ENCODE measurements at regions not wholly inside any gene's neighbourhood (a gene's known extent, or its start where the extent isn't known, plus 50 kb on each side); places are given as distances from the start of the nearest gene placed in this dataset.
A peak's percentile ranks its signal among the peaks of the same experiment; 100 is the strongest.
"Not testable (repeated sequence)": the region's sequence is repeated elsewhere in the genome, so short reads cannot be mapped to it uniquely, and the experiment has no call there.

DNA sequence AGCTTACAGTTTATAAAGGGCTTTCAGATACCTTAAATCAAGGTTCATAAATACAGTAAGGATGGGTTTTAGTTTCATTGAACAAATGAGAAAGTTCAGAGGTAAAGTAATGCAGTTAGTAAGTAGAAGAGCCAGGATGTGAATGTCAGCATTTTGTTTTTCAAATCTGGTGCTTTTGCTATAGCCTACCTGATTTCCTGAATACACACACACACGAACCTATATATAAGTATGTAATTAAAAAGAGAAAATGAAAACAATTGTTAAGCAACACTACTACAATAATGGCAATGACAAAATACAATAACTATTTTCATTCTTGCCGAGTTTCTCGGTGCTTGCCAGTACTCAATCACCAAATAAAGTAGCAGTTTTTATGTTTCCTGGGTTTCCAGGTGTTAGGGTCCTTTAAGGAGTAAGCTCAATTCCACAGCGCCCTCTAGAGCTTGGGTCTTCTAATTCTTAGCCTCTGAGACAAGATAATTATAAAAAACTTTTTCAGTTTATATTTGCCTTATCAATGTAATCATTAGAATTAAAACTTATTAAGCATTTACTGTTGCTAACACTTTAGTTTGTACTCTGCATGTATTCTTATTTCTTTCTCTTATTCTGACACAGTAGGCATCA, 512.9 kb upstream of the ACVR2A start:
- peak in 1 of 4 donors; percentile 1 for DNase-seq (ENCODE audit: low read depth in 4 of 4, low spot score in 3 of 4)

DNA sequence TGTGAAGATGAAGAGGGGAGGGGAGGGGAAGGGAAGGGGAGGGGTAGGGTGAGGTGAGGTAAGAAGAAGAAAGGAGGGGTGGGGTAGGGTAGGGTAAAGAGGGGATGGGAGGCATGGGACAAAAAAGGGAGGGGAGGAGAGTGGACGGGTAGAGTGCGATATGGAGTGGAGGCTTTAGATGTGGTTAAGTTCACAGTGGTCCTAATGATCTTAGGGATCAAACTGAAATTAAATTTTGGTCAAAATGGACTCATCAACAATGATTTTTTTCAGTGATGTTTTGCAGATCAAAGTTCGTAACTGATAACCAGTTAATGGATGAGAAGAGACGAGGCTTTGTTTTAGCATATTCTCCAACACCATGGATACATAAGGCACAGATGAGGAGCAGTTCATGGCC, 513.9 kb upstream of the ACVR2A start:
- no peak for DNase-seq (ENCODE audit: low read depth in 4 of 4, low spot score in 3 of 4)

DNA sequence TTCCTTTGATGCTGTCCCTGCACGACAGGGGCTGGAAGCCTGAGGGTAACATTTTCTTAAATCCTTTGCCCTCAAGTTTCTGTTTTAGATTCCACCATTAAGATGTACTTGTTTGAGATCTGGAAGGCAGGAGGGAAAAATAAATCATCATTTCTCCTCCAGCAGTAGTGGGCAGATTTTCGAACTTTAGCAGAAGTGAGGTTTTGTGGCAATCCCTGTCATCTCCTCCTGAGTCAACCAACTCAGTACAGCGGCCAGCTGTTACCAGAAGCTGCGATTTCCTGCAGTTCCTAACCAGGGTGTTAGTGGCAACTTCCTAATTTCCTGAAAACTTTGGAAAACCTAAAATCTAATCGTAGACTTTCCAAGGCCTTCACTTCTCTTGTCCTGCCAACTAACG, 517.2 kb upstream of the ACVR2A start:
- no peak for DNase-seq (ENCODE audit: low read depth in 4 of 4, low spot score in 3 of 4)

DNA sequence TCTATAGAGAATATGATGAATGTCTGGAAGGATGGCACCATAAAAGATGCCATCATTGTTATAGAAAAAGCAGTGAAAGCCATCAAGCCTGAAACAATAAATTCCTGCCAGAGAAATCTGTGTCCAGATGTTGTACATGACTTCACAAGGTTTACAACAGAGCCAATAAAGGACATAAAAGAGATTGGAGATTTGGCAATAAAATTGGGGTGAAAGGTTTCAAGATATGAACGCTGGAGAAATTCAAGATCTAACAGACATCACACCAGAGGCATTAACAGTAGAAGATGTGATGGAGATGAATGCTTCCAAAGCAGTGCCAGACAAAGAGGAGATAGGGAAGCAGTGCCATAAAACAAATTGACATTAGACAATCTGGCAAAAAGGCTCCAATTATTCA, 518.8 kb upstream of the ACVR2A start:
- no peak for DNase-seq (ENCODE audit: low read depth in 4 of 4, low spot score in 3 of 4)

DNA sequence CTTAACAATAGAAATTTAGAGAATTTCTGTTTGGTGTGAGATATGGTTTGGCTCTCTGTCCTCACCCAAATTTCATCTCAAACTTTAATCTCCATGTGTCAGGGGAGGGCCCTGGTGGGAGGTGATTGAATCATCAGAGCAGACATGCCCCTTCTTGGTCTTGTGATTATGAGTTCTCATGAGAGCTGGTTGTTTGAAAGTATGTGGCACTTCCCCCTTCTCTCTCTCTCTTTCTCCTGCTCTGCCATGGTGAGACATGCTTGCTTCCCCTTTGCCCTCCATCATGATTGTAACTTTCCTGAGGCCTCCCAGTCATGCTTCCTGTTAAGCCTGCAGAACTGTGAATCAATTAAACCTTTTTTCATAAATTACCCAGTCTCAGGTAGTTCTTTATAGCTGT, 524.7 kb upstream of the ACVR2A start:
- DNase-seq (ENCODE audit: low read depth in 4 of 4, low spot score in 3 of 4): no peak

DNA sequence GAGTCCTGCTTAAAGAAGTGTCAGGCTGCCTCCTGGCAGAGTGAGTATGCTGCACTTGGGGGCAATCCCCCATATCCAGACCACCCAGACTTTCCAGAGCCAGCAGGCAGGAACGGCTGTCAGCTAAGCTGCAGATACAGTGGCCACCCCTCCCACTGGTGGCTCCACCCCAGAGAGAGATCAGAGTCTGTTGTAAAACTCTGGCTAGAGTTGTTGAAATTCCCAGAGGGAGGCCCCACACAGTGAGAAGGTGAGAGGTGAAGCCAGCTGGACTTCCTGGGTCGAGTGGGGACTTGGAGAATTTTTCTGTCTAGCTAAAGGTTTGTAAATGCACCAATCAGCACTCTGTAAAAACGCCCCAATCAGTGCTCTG, 533.8 kb upstream of the ACVR2A start:
- no peak for DNase-seq (ENCODE audit: low read depth in 4 of 4, low spot score in 3 of 4)

DNA sequence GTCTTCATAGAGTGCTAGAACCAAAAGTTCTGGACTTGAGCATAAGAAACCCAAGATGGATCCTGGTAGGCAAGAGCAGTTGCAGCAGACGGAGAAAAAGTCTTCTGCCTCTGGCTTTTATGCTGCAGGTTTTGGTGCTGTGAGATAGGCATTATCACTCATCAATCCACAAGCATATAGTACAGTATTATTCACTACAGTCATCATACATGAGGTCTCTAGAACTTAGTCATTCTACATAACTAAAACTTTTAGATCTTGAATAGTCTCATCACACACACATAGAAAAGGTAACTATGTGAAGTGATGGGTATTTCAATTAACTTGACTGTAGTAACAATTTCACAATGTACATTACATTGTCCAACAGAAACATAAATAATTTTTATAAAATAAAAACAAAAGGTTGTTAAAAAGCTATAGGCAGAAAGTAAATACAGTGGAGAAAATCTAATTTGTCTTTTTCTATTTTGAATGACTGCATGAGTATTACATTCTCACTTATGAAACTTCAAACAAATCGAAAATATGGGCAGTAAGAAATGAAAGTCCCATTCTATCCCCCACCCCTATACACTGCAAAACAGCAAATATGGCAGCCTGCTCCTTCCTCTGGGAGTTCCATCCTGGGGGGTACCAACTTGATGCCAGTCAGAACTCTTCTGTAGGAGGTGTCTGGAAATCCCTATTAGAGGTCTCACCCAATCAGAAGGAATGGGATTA, 534.3 kb upstream of the ACVR2A start:
- no peak for DNase-seq (ENCODE audit: low read depth in 4 of 4, low spot score in 3 of 4)

DNA sequence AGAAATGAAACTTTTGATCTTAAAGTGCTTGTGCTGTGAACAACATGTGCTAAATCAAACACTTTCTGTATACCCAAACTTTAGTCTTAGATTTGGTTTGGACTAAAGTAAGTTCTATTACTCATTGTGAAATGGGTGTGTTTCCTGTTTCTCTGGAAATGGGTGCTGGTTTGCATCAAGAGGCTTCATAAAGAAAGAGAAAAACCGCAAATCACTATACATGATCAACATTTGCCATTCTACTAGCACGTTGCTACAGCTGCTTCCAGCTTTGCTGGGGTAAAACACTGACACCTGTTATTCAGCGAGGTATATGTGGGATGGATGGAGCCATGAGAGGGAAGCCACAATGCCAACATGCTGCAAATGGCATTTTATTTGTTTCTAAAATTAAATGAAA, 547.0 kb upstream of the ACVR2A start:
- DNase-seq (ENCODE audit: low read depth in 4 of 4, low spot score in 3 of 4): no peak

DNA sequence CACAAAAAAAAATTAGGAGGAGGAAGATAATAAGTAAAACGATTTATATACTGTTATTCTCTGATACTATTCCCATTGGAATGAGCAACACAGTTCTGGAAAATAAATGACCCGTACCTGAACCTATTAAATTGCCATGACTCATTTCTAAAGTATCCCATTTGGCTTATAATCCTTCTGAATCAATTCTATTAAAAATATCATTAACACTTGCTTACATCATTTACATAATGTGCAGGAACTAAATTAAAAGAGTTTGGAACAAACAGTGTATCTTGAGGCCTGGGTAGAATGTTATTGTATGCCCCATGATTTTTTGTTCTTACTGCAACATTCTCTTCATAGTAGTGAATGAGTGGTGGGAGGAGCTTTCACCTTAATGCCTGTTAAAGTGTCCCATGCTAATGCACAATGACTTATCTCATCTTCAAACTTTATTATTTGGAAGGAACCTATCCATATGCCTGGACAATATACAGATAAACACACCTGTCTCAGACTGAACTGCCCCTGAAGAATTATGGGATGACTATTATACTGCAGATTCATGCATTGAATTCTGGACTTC, 549.9 kb upstream of the ACVR2A start:
- no peak for DNase-seq (ENCODE audit: low read depth in 4 of 4, low spot score in 3 of 4)

DNA sequence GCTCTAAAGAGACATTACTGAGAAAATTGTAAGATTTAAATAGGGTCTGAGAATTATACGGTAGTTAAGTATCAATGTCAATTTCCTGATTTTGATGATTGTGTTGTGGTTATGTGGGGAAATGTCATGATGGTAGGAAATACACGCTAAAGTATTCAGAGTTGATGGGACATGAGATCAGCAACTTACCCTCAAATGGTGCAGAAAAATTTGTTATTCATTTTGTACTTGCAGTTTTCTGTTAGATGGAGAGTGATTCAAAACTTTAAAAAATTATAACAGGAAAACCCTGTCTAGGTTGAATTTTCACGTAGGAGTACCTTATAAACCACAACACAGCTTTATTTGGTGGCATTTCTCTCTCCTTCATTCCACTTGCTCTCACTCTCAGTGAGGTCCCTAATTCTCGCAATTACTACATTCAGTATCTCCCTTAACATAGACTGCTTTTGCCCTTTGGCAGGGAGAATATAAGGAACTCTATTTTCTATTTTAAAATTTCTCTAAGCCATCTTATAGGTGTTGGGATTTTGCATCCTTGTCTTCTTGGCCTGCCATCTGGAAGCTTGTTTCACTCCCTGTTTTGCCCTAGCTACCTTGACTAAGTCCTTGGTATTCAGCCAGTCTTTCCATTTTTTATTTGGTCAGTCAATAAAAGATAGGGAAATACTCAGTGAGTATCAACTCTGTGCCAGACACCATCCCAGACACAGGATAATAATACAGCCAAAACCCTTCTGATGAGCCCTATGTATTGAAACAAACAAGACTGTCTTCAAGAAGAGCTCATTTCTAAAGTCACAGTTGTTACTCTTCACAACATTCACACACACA, 550.6 kb upstream of the ACVR2A start:
- DNase-seq (ENCODE audit: low read depth in 4 of 4, low spot score in 3 of 4): no peak

DNA sequence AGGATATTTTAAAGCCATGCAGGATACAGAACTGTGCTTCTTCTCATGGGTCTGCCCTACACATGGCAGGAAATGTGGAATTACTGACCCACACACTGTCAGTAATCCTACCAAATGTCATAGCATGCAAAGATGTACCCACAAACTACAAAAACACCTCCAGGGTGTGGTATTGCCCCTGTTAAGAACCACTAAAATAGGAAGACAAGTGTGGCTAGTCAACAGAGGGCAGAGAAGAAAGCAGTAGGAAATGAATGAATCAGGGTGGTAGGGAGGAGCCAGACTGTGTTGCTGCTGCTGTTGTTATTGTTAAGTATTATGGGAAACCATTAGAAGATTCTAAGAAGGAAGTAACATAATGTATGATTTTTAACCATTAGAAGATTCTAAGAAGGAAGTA, 556.7 kb upstream of the ACVR2A start:
- no peak for DNase-seq (ENCODE audit: low read depth in 4 of 4, low spot score in 3 of 4)

DNA sequence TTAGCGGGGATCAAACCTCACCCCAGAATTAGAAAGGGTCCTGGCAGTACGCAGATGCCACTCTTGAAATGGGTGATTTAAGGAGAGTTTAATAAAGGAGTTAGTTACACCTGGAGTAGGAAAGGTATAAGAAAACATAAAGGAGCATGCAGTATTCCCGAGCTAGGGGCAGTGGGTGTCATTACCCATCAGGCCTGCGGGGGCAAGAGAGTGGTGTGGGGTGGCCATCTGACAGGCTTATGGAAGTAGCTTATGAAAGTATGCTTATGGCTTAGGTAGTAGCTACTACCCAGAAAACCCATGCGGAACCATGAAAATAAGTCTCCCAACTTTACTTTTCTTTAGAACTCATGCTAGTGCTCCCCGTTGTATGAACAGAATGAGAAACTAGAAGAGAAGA, 568.9 kb upstream of the ACVR2A start:
- no peak for DNase-seq (ENCODE audit: low read depth in 4 of 4, low spot score in 3 of 4)

DNA sequence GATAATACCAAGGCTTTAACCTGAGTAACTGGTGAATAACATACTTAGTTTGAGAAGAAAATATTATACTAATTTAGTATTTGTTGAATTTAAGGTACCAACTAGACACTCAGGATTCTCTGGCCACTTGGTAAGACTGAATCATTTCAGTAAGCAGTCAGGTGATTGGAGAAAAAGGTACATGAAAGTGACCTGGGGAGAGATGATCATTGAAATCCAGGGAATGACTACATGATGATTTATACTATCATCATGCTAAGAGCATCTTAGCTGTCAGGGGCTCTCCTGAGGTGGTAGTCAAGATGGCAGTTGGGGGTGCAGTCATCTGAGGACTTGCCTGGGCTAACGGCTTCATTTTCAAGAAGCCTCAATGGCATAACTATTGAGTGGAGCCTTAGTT, 571.2 kb upstream of the ACVR2A start:
- no peak for DNase-seq (ENCODE audit: low read depth in 4 of 4, low spot score in 3 of 4)

DNA sequence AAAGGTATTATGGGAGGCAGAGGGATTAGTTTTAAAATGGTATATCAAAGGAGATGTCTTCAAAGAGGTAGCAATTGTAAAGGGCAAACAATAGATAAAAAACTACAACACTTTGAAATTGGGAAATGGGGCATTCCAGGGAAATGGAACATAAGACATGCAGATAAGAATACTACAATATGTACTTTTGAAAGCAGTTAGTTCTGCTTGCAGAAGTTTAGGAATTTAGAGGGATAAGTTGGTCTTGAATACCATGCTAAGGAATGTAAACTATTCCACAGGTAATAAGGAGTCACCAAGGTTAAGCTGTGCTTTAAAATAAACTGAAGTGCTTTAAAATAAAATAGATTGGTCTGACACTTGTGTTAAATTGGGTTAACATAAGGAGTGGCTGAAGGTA, 571.7 kb upstream of the ACVR2A start:
- DNase-seq (ENCODE audit: low read depth in 4 of 4, low spot score in 3 of 4): no peak

DNA sequence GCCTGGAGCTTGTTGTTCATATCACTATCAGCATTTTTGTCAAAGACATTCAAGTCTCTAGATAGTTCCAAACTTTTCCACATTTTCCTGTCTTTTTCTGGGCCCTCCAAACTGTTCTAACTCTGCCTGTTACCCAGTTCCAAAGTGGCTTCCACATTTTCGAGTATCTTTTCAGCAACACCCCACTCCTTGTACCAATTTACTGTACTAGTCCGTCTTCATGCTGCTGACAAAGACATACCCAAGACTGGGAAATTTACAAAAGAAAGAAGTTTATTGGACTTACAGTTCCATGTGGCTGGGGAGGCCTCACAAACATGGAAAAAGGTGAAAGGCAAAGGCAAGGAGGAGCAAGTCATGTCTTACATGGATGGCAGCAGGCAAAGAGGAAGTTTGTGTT, 575.2 kb upstream of the ACVR2A start:
- DNase-seq (ENCODE audit: low read depth in 4 of 4, low spot score in 3 of 4): not testable (repeated sequence)

DNA sequence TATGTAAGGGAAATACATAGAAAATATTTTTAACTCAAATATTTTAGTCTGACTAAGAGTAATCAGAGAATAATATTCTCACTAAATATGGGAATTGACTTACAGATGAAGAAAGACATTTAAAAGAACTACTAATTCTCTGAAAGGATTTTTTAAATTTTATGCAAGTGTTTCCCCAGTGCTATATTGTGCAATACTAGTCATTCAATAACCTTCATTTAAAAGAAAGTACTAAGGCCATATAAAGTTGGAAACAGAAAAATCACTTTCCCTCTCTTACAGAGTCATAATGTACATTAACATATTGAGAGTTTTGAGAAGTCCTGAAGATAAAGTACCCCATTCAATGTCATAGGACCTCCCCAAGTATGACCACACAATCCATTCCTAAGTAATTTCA, 584.6 kb upstream of the ACVR2A start:
- DNase-seq (ENCODE audit: low read depth in 4 of 4, low spot score in 3 of 4): no peak

DNA sequence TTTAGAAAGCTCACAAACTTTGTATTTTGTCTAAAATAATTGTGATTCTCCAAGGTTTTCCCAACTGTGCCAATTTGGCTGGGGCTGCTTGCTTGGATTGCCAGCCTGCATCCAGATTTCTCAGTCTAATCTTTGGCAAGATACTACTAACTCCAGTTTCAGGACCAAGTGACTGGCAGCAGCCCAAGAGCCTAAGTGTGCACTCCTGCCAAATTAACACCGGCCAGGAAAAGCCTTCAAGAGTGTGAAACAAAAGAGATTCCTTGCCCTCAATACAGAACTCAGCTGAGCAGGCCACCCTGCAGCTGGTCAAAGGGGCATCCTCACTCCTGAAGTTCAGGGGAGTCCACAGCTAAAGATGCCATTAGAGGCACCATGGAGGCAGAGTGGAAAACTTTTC, 589.0 kb upstream of the ACVR2A start:
- no peak for DNase-seq (ENCODE audit: low read depth in 4 of 4, low spot score in 3 of 4)

DNA sequence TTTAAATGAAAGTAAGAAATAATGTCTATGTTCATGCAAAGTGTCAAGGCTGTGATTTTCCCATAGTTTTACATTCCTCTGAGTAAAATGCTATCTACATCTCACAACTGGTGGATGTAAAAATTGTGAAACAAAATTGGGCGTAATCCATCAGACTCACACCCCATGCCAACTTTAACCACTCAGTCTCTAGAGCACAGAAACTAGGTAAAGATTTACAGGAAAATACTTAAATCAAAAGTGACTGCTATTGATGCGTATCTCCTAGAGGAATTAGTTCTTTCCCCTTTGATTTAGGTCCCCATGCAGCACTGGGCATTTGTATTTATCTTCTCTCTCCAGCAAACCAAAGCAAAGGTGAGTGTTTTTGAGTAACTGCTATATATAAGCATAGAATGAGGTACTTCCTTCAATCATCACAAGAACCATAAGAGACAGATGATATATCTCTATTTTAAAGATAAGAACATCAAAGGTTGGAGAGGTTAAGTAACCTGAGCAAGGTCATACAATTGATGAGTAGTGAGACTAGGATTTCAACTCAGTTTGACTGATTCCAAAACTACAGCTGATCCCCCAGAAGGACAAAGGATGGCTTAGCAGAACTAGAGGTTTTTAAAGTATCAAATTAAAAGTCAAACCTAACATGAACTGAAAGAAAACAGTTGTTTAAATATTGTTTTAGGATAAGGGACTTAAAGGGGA, 594.0 kb upstream of the ACVR2A start:
- DNase-seq (ENCODE audit: low read depth in 4 of 4, low spot score in 3 of 4): no peak

DNA sequence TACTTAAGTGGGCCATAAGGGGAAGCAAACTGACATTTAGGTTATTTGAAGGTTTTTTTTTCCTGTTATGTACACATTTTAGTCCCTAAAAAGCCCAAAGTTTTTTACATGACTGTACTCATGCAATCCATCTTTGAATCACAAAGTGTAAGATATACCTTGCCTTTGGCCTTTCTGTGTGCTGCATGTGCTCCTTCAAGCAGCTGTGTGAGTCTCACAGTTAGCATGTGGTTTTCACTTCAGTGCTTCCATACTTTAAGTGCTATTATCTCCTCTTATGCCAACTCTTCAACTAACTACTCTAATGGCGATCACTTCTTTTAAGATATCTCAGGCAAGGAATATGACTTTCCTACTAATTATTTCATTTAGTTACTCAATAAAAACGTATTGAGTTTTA, 597.1 kb upstream of the ACVR2A start:
- no peak for DNase-seq (ENCODE audit: low read depth in 4 of 4, low spot score in 3 of 4)

DNA sequence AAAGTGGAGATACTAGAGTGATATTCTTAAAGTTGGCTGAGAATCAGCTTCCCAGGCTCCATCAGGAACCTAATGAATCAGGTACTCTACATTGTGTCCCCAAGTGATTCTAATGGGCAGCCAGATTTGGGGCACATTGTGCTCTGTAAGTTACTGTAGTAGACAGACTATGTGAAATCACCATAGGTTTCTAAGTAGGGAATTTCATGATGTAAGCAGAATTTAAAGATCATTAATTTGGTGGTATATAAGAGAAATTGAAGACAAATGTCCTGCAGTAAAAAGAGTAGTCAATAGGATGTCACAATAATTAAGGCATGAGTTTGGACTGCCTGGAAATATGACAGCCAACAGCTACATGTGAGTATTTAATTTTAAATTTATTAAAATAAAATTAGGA, 602.4 kb upstream of the ACVR2A start:
- no peak for DNase-seq (ENCODE audit: low read depth in 4 of 4, low spot score in 3 of 4)

DNA sequence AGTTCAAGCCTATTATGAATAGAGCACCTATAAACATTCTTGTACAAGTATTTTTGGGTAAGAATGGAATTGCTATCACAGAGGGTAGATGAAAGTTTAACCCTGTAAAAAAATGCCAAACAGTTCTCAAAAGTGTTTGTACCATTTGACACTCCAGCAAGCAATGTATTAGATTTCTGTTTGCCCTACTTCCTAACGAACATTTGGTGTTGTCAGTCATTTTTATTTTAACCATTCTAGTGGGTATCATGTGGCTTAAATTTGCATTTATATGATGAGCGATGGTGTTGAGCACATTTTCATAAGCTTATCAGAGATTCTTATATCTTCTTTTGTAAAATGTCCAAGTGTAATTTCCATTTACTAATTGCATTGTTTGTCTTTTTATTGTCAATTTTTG, 608.2 kb upstream of the ACVR2A start:
- no peak for DNase-seq (ENCODE audit: low read depth in 4 of 4, low spot score in 3 of 4)
